IPS DF 6.9 (cell line): ENCODE measurements at regions not wholly inside any gene's neighbourhood (a gene's known extent, or its start where the extent isn't known, plus 50 kb on each side); places are given as distances from the start of the nearest gene placed in this dataset.

Experiments used
- DNase-seq: peaks from one replicate; pipeline ENCODE4 v3.0.0-alpha.2; 2013; ENCODE audit warnings: low read depth, low spot score
- H3K27ac ChIP-seq: one replicate; pipeline ENCODE4 v1.5.1; 2013; ENCODE audit warnings: low read length, control low read depth
- H3K27me3 ChIP-seq: 2 replicates; pipeline ENCODE4 v1.6.1; 2013; ENCODE audit warnings: mild to moderate bottlenecking, low read length; ENCODE audit not compliant: control insufficient read depth, insufficient read depth
- H3K36me3 ChIP-seq: 2 replicates; pipeline ENCODE4 v1.6.1; 2013; ENCODE audit warnings: low read length; ENCODE audit not compliant: control insufficient read depth, insufficient read depth
- H3K4me1 ChIP-seq: 2 replicates; pipeline ENCODE4 v1.6.1; 2013; ENCODE audit warnings: low read length; ENCODE audit not compliant: control insufficient read depth, insufficient read depth
- H3K4me3 ChIP-seq: 2 replicates; pipeline ENCODE4 v1.5.1; 2013; ENCODE audit warnings: mild to moderate bottlenecking, low read length
- H3K9me3 ChIP-seq: 2 replicates; pipeline ENCODE4 v1.6.1; 2013; ENCODE audit warnings: low read length, inconsistent platforms; ENCODE audit not compliant: control insufficient read depth, insufficient read depth
- WGBS: extraction: QIAGEN DNeasy Blood & Tissue Kit; methylation state at CpG from one replicate; pipeline ENCODE4 v1.1.7; 2013; ENCODE audit warnings: mixed read lengths, missing lambda C conversion rate; ENCODE audit not compliant: insufficient read length, insufficient coverage; 5-methylcytosine and 5-hydroxymethylcytosine counted together

DNA sequence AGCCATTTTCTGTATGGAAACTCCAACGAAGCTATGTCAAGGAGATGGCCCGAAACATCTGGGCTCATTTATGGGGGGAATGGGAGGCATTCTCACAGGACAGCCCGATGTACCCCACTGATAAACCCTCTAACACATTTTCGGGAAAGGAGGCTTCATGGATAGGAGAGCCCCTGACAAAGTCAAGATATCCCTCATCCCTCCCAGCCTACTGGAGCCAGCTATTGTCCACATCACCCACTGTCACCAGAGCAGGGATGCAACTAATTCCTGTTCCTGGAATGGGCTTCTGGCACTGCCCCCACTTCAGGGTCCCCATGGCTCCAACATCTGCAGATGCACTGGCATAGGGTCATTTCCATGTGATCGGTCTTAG lies 98.2 kb upstream of the BMPER start:
- no CpG with 5 or more reads among the region's 5 CpGs for WGBS
- no peak overlapping the region for H3K4me3 ChIP-seq
- H3K27ac ChIP-seq: no peak overlapping the region
- H3K9me3 ChIP-seq: no peaks in the 10 kb centered on the region
- no peaks in the 10 kb centered on the region for H3K4me1 ChIP-seq
- H3K27me3 ChIP-seq: no peaks in the 10 kb centered on the region
- no peaks in the 10 kb centered on the region for H3K36me3 ChIP-seq
- DNase-seq: no peak

DNA sequence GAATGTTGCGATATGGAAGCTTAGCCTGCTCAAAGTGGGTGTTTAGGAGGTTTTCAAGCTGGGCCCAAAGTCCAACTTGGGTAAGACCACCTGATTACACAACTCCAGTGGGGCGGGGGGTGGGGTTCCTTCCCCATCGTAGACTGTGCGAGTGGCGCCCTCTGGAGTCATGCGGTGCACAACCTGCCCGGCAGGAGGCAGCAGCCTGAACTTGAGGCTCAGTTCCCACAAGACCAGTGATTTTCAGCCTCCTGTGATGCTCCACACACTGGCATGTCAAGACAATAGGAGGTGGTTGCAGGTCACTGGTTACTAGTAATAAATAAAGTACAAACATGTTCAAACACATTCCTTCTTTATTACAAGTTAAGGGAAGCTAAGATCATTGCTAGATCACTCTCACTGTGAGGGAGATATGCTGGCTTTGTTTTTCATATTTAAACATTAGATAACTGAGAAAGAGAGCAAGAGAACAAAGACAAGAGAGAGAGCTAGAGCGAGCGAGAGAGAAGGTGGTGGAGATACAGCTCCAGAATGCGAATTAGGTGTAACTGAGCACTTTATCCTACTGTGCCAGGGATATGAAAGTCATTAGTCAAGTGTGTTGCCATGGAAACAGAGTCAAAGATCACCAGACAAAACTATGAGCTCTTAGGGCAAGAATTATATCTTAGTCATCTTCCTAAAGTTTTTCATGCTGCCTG lies 97.4 kb upstream of the BMPER start:
- DNase-seq: peak; percentile 55
- H3K27ac ChIP-seq: no peak overlapping the region
- H3K9me3 ChIP-seq: no peaks in the 10 kb centered on the region
- WGBS: no CpG with 5 or more reads among the region's 10 CpGs
- H3K27me3 ChIP-seq: no peaks in the 10 kb centered on the region
- no peaks in the 10 kb centered on the region for H3K4me1 ChIP-seq
- no peak overlapping the region for H3K4me3 ChIP-seq
- H3K36me3 ChIP-seq: no peaks in the 10 kb centered on the region

GRCh38 chr7:33809228-33809627 lies 96.1 kb upstream of the BMPER start:
- no peak for DNase-seq
- H3K27me3 ChIP-seq: no peaks in the 10 kb centered on the region
- no peak overlapping the region for H3K27ac ChIP-seq
- no peak overlapping the region for H3K4me3 ChIP-seq
- H3K4me1 ChIP-seq: no peaks in the 10 kb centered on the region
- H3K36me3 ChIP-seq: no peaks in the 10 kb centered on the region
- WGBS: no CpG with 5 or more reads among the region's 3 CpGs
- H3K9me3 ChIP-seq: no peaks in the 10 kb centered on the region

- no peaks in the 10 kb centered on the region for H3K4me1 ChIP-seq
- H3K36me3 ChIP-seq: no peaks in the 10 kb centered on the region
- no peak for DNase-seq
- H3K9me3 ChIP-seq: no peaks in the 10 kb centered on the region
- no peak overlapping the region for H3K4me3 ChIP-seq
- no peak overlapping the region for H3K27ac ChIP-seq
- no CpG with 5 or more reads among the region's 4 CpGs for WGBS
- no peaks in the 10 kb centered on the region for H3K27me3 ChIP-seq
Measured at GRCh38 chr7:33810356-33810755, 95.0 kb upstream of the BMPER start.

DNA sequence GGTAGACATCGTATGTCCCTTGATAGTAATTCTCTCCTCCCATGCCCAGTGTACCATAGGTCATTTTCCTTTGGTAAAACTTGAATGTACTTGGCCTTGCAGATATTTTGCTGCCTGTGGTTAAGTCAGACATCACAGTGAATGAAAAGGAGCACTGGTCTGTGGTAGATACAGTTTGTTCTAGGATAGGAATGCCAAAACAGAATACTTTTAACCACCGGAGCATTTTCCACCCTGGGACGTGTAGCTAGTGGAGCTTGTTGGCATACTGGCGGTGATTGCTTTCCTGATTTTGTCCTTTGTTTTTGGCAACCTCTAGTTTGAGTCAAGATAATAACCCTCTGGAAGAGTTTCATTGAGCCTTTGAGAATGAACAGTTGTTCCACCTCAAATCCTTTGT lies 92.0 kb upstream of the BMPER start:
- Histone ChIP-seq H3K27ac (no peak overlapping the region), H3K4me3 (no peak overlapping the region), H3K36me3 (no peaks in the 10 kb centered on the region), H3K4me1 (no peaks in the 10 kb centered on the region), H3K27me3 (no peaks in the 10 kb centered on the region), H3K9me3 (no peaks in the 10 kb centered on the region)
- DNase-seq: no peak
- no CpG with 5 or more reads among the region's 4 CpGs for WGBS

- Histone ChIP-seq H3K27me3 (no peaks in the 10 kb centered on the region), H3K4me1 (no peaks in the 10 kb centered on the region), H3K9me3 (no peaks in the 10 kb centered on the region), H3K4me3 (no peak overlapping the region), H3K27ac (no peak overlapping the region), H3K36me3 (no peaks in the 10 kb centered on the region)
- WGBS: no CpG with 5 or more reads among the region's 6 CpGs
- DNase-seq: no peak
Measured at GRCh38 chr7:33814400-33814799, 90.9 kb upstream of the BMPER start.

DNA sequence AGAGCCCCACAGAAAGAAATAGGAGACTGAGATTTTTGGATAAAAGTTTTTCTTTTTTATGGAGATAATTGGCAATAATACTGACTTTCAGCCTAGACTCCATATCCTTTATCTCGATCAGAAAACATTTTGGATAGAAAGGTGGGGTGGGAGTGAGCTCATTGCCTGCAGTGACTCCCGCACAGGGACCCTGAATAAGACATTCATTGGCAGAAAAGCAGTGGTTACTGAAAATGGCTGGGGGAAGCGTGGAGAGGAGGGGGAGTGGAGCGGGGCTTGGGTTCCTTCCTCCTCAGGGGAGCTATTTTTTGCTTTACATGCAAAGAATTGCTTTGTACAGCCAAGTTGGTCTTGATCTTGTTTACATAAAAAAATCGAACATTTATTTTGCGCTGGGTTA lies 90.4 kb upstream of the BMPER start:
- H3K27ac ChIP-seq: no peak overlapping the region
- H3K4me3 ChIP-seq: no peak overlapping the region
- WGBS: no CpG with 5 or more reads among the region's 6 CpGs
- H3K27me3 ChIP-seq: no peaks in the 10 kb centered on the region
- no peaks in the 10 kb centered on the region for H3K36me3 ChIP-seq
- DNase-seq: no peak
- no peaks in the 10 kb centered on the region for H3K4me1 ChIP-seq
- H3K9me3 ChIP-seq: no peaks in the 10 kb centered on the region

- DNase-seq: no peak
- H3K9me3 ChIP-seq: no peaks in the 10 kb centered on the region
- no peak overlapping the region for H3K27ac ChIP-seq
- no peak overlapping the region for H3K4me3 ChIP-seq
- H3K36me3 ChIP-seq: no peaks in the 10 kb centered on the region
- WGBS: no CpG with 5 or more reads among the region's 3 CpGs
- no peaks in the 10 kb centered on the region for H3K4me1 ChIP-seq
- H3K27me3 ChIP-seq: no peaks in the 10 kb centered on the region
Measured at GRCh38 chr7:33815336-33815735, 90.0 kb upstream of the BMPER start.

GRCh38 chr7:33816106-33816505 lies 89.2 kb upstream of the BMPER start:
- Histone ChIP-seq H3K27me3 (no peaks in the 10 kb centered on the region), H3K36me3 (no peaks in the 10 kb centered on the region), H3K27ac (no peak overlapping the region), H3K4me1 (no peaks in the 10 kb centered on the region), H3K9me3 (no peaks in the 10 kb centered on the region), H3K4me3 (no peak overlapping the region)
- no peak for DNase-seq

DNA sequence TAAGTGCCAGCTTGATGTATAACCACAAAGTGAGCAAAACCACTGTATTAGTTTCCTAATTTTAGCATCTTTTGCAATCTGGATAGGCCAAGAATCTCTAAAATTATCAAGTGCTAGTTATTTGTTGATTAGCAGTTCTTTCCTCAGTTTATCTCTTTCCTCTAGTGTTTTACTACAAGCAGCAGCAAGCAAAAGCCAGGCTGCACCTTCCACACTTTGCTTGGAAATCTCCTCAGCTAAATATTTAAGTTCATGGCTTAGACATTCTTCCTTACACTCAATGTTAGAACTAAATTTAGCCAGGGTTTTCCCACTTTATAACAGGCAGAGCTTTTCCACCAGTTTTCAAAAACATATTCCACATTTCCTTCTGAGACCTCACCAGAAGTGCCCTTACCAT lies 85.7 kb upstream of the BMPER start:
- Histone ChIP-seq H3K27me3 (no peaks in the 10 kb centered on the region), H3K4me3 (no peak overlapping the region), H3K27ac (no peak overlapping the region), H3K9me3 (no peaks in the 10 kb centered on the region), H3K4me1 (no peaks in the 10 kb centered on the region), H3K36me3 (no peaks in the 10 kb centered on the region)
- DNase-seq: no peak

GRCh38 chr7:33820206-33820605 lies 85.1 kb upstream of the BMPER start:
- Histone ChIP-seq H3K27me3 (no peaks in the 10 kb centered on the region), H3K36me3 (no peaks in the 10 kb centered on the region), H3K9me3 (no peaks in the 10 kb centered on the region), H3K4me1 (no peaks in the 10 kb centered on the region), H3K27ac (no peak overlapping the region), H3K4me3 (no peak overlapping the region)
- no peak for DNase-seq
- WGBS: no CpG with 5 or more reads among the region's 2 CpGs
